GM15510 (cell line): ENCODE measurements at regions not wholly inside any gene's neighbourhood (a gene's known extent, or its start where the extent isn't known, plus 50 kb on each side); places are given as distances from the start of the nearest gene placed in this dataset.

Experiments
- POLR2A ChIP-seq: IDR thresholded peaks from 3 replicates; pipeline ENCODE4 v1.6.1; 2011; ENCODE audit warnings: borderline replicate concordance; ENCODE audit not compliant: insufficient read length; ENCODE audit errors: extremely low read depth

DNA sequence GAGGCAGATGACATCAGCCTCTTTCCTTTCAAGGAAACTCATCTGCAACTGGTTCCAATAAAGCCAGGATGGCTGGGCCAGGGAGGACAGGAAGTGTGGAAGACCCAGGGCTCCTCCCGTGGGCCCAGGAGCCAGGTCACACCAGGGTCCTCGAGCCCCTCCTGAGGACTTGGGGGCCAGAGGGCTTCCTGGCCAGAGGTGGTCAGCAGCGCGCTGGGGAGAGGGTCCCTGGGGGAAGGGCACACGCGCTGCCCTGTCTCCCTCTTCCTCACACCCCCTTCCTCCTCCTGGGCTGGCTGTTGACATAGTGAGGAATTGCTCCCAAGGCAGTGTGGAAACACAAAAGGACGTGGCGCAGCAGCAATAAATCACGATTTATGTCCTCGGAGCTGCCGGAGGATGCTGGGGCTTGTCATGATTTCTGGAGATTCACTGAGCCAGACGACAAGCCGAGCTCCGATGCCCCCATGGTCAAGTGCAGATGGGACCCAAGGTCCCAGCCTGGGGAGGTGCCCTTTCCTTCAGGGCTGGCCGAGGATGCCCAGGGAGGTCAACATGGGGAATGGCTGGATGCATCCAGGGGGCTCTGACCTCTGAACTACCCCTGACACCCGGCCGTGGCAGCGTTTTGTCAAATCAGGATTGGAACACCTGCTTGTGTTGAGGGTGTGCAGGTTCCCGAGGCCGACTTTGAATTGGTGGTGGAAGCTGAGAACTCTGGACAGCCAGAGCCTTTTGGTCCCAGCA is 152.6 kb downstream of the IRF8 start:
- TF ChIP-seq POLR2A: no peak

DNA sequence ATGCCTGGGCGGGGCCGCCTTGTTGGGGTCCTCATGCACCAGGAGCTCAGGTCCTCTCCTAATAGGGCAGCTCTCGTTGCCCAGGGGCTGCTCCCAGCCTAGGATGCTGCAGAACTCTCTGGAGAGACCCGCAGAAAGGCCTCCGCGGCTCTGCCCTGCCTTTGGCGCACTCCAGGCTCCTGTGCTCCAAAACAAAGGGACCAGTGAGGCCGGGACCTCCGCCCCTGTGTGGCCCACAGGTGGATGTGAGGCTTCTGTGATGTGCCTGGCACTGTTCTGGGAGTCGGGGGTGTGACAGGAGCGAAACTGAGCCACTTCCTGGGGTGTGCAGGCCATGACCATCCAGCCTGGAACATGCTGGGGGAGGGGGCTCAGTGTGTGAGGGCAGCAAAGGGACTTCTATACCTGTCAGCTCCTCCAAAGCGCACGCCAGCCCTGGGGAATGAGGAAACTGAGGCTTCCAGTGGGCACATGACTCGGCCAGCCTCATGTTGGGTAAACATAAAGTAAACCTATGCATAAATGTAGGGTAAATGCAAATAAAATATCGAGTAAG is 153.2 kb downstream of the IRF8 start:
- TF ChIP-seq POLR2A: no peak

DNA sequence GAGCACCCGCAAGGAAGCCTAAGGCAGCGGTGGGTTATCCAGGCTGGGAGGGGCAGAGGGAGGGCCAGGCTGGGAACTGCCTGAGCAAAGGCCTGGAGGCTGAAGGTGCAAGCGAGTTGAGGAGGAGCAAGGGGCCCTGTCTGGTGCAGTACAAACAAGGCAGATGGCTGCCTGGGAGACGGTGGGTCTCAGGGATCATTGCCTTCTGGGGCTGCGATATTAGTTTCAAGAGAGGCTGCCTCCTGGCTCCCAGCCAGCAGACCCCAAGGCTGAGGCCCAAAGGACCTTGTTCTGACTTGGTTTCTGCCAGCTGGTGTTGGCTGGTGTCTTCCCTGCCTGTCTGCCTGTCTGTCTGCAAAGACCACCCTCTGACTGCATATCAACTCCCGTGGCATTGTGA is 154.0 kb downstream of the IRF8 start:
- no peak for TF ChIP-seq POLR2A

DNA sequence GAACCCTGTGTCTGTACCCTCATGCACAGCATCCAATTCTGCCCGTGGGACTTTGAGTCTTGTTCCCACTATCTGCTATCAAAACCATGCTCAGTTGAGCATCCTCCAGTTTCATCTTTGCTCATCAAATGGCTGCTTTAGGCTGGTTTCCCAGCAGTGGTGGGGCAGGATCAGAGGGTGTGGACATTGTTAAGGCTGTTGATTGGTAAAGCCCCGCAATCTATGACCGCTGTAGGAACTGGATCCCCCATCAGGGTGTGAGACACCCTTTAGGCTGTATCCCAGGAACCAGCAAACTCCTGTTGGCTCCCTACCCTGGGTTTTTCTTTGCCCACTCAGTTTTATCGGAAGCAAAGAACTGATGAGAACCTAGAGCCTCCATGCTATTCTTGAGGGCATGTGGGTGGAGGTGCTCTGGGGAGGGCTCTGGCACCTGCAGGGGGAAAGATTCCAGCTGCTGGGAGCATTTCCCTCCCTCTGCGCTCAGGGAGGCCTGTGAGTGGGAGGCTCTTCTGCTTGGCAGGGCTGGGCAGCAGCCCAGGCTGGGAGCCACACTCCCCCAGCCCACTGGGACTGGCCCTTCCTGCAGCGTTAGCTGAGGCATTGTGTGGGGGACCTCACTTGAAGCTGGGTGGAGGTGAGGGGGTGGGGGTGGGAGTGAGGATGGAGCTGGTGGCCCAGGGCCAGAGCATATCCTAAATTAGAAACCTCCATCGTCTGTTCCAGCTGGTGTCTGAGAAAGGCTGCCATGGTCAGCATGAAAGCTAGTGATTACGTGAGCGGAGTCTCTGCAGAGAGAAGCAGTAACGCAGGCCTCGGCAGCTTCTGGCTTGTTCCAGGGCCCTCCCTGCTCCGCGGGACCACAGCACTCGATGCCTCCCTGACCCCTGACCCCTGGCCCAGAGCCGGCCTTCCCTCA is 160.6 kb downstream of the IRF8 start:
- no peak for TF ChIP-seq POLR2A

DNA sequence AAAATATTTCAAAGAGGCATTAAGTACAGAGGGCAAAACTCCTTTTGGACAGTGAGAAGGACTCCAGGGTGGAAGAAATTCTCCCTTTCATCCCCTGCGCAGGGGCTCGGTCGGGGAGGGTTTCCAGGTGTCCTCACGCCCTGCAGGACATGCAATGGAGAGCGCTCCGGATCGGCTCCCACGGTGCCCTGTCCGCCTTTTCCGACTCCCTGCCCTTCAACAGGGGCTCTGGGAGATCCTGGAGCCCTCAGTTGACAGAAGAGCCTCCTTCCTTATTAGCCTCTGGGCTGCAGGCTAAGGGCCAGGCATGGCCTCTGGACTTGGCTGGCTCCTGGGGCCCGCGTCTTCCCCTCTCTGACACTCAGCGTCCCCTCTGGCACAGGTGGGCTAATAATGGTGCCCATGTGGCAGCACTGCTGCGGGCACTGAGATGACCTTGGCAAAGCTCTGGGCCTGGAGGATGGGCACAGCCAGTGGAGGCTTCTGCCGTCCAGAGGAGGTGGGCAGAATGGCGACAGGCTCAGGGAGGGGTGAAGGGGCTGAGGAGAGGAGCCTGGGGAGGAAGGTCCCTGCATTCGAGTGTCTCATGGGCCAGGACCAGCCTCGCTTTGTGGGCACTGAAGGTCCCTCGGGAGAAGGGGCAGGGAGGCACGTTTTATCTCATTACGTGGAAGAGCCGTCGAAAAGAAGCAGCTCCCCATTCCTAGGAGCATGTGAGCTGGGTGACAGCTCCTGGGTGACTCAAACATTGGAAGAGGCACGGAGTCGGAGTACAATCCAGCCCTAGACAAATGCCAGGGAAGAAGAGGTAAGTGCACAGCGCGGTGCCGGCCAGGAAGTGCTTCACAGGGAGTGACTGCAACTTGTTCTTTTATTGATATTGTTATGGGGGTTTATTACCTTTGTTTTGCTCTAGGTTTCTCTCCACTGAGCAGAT is 161.7 kb downstream of the IRF8 start:
- no peak for TF ChIP-seq POLR2A

DNA sequence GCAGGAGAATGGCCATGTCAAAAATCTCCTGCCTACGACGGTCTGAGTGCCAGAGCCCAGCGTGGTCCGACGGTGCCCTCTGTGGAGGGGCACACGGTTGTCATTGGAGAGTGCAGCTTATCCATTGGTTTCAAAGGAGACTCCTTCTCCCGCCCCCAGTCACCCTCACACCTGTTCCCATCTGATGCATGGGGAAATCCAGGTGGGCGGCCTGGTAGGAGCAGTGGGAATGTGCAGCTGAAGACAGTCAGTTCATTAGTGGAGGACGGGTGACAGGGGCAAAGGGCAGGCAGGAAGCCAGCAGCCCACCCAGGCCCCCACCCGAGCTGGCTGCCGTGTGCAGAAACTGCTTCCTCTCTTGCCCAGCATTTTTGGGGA is 162.3 kb downstream of the IRF8 start:
- no peak for TF ChIP-seq POLR2A

DNA sequence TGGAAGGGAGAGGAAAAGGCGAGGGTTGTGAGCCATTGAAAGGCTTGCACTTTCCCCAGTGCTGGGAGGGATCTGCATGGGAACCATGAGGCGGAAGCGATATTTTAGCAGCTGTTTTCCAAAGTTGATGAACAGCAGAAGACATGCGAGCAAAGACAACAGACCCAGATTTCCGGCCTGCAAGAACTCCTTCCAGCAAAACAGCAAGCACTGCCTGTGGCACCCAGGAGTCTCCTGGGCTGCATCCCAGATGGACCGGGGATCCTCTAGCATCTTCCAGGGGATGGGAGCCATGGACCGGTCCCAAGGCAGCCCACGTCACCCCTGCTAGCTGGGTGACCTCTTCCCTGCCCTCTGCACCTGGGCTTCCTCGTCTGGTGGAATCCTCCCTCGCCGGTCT is 162.8 kb downstream of the IRF8 start:
- no peak for TF ChIP-seq POLR2A

DNA sequence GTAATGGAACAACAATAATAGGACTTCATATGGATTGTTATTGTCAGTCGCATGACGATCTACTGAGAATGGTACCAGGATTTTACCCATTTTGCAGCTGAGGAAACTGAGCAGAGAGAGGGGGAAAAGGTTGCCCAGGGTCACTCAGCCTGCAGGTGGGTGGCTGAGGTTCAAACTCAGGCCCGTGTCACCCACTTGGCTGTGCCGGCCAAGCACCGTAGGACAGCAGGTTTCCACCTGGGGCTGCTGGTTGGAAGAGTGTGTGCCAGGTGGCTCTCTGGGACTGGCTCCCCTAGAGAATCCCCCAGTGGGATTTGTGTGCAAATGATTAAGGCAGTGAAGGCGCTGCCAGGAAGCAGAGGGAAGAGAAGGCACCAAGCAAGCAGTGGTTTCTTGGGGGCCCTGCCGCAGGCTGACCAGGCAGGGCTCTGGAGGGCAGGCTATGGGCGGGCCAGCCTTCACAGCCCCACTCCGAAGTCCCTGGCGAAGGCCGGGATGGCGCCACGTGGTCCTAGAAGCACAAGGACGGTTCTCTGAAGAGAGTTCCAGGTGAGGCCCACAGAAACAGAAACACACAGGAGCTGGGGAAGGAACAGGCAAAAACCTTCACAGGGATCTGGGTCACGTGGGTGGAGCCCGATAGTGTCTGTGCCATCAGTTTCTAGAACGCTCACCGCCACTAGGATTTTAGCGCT is 163.5 kb downstream of the IRF8 start:
- no peak for TF ChIP-seq POLR2A

DNA sequence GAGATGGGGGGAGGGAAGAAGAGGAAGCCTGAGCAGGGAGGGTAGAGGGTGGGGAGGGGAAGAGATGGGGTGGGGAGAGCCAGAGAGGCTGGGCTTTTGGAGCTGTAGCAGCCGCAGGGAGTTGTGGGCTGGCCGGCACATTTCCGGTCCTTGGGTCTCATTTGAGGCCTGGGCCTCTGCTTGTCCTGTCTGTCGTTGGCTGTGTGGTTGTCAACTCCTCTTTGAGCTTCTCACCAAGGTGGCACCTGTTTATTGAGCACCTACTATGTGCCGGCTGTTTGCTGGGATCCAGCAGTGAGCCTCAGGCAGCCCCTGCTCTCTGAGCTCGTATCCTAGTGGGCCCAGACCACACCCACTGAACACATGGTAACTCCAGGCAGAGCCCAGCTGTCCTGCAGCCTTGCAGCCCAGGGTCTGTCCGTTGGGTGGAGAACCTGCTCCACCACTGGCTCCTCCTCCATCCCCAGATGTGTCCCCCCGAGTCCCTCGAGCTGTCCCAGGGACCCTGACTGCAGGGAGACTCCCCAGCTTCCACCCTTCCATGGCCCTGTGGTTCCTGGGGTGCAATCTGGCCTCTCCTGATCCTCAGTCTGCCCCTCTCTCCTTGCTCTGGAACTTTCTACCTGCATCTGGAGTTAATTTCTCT is 164.9 kb downstream of the IRF8 start:
- no peak for TF ChIP-seq POLR2A

DNA sequence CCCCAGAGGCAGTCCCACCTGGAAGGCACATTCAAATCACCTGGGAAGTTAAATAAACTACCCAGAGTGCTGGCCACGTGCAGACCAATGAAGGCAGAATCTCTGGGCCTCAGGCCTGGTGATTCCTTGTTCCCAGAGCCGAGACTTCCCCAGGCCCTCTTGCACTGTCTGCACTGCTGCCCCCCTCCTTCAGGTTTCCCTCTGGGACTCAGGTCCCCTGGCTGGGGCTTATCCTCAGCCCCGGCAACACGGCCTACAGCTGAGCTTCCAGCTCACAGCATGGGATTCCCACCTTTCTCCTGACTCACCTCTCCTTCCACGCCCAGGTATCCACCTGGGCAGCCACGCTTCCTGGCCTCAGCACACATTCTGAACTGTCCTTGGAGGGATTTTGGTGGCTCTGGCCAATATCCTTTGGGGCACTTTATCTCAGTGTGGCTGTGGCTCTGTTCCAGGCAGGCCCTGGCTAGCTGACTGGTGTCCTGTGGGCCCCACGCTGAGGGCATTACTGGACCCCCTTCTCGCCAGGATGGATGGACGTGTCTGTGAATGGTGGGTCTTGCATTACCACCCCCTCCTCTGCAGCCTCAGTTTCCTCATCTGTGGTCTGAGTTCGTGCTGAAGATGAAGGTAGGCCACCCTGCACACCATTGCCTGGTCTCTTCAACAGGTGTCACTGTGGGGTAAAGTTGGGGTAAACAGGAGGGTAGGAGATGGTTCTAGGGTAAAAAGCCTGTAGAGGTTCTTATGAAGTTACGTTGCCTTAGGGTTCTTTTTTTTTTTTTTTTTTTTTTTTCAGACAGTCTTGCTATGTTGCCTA is 165.7 kb downstream of the IRF8 start:
- no peak for TF ChIP-seq POLR2A

DNA sequence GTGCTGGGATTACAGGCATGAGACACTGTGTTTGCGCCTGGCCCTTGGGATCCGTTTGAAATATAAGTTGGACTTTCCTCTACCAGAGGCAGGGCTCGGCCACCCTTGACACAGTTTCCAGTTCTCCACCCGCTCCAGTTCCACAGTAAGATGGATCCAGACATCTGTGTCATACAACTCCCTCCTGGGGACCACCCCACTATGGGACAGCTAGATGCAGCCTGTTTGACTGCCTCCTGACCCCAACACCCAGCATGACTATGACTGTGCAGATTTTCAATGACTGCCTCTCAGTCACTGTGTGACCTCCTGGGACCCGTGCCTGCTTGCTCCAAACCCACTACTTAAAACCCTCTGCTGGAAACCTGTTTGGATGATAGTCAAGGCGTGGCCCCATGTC is 166.7 kb downstream of the IRF8 start:
- no peak for TF ChIP-seq POLR2A

DNA sequence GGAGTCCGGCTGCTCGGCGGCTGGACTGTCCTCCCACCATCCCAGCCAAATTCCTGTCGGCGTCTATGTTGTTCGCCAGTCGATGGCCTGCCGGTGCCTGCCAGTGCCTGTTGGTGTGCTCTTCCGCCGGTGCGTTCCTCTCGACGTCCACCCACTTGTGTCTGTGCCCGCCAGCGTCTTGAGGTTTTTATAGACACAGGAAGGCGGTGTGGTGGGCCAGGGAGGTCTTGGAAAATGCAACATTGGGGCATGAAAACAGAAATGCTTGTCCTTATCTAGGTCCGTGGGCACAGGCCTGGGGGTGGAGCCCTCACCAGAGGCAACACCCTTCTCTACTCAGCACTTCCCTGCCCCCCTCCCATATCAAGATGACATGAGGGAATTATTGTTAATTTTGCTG is 167.8 kb downstream of the IRF8 start:
- no peak for TF ChIP-seq POLR2A

DNA sequence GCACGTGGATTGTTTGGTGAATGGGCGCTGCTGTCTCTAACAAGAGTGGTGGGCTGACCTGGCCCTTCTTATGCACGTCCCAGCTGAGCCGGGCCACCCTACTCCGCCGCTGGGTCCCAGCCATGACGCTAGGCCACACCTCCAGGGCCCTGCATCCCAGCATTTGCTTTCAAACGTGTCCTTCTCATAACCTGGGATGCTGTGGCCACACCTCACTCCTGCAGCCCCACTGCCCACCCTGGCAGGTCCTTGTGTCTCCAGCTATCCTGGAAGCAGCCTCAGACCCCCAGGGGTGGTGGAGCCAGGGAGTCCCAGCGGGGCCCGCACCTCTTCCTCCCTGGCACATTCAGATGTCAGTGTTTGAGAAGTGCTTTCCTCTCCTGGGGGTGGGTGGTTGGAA is 168.6 kb downstream of the IRF8 start:
- TF ChIP-seq POLR2A: no peak

DNA sequence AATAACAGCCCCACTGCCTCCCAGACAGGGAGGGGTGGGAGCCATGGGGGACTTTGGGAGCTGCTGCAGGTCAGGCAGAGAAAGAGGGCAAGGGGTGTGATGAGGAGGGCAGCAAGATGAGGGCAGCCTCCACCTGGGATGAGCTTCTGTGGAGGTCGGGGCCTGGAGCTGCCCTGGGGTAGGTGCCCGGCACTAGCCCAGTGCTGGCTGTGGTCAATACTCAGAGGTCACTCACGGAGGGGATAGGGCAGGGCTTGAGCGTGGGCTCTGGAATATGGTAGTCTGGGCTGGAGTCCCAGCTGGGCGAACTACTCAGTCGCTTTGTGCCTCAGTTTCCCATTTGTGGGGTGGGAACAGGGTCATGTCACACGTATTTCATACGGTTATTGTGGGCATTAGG is 169.0 kb downstream of the IRF8 start:
- no peak for TF ChIP-seq POLR2A

DNA sequence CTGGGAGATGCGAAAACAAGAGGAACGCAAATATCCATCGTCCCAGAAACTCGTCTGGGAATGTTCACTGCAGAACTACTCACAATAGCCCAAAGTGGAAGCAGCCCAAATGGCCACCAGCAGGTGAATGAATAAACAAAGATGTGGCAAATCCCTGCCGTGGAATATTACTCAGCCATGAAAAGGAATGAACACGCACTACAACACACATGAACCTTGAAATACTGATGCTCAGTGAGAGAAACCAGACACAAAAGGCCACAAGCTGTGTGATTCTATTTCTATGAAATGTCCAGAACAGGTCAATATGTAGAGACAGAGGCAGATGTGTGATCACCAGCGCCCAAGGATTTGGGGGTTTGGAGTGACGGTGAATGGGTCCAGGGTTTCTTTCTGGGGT is 169.8 kb downstream of the IRF8 start:
- TF ChIP-seq POLR2A: no peak
